Urinary bladder (tissue), 3 donors: ENCODE measurements at regions not wholly inside any gene's neighbourhood (a gene's known extent, or its start where the extent isn't known, plus 50 kb on each side); places are given as distances from the start of the nearest gene placed in this dataset.
"Not testable (repeated sequence)": the region's sequence is repeated elsewhere in the genome, so short reads cannot be mapped to it uniquely, and the experiment has no call there.

Source experiments
- DNase-seq: peaks from one replicate; pipeline ENCODE4 v3.0.0-alpha.2; 2015; ENCODE audit errors: extremely low spot score
- H3K27ac ChIP-seq: one replicate; pipeline ENCODE4 v1.5.1; 2013; ENCODE audit warnings: low read depth, mild to moderate bottlenecking, moderate library complexity
- H3K36me3 ChIP-seq: one replicate; pipeline ENCODE4 v1.6.1; 2013; ENCODE audit warnings: mild to moderate bottlenecking, moderate library complexity; ENCODE audit not compliant: insufficient read depth
- H3K4me1 ChIP-seq: one replicate; pipeline ENCODE4 v1.6.1; 2013; ENCODE audit warnings: mild to moderate bottlenecking, moderate library complexity; ENCODE audit not compliant: insufficient read depth
- H3K4me3 ChIP-seq: one replicate; pipeline ENCODE4 v1.5.1; 2013; ENCODE audit warnings: low read depth, low read length
- WGBS: extraction: QIAGEN DNeasy Blood & Tissue Kit; methylation state at CpG from one replicate; pipeline ENCODE4 v1.1.7; 2013; 5-methylcytosine and 5-hydroxymethylcytosine counted together
- donor health status: healthy with polysubstance abuse.
- donor health status: healthy.

DNA sequence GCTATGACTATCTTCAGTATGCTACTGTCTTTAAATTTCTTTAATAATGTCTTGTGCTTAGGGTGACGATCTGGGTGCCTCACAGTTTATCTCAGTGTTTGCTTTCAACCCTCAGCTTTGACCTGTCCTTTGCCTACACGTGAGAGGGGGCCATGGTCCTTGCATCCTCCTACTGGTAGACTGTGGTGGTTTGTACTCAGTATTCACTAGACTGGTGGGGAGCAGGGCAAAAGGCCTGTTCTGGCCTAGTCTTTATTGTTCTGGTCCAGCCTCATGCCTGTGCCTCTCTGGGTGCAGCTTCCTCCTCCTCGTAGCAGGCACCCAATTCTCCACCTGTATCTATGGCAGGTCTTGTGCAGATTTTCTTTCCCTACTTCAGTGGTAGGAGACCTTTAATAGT is 354.9 kb downstream of the CD109 start:
- Histone ChIP-seq H3K4me3 (no peak overlapping the region), H3K36me3 (no peaks in the 10 kb centered on the region), H3K27ac (no peak overlapping the region), H3K4me1 (no peaks in the 10 kb centered on the region)
- 75% methylated on average over 3 of the region's 3 CpGs for WGBS
- no peak for DNase-seq

DNA sequence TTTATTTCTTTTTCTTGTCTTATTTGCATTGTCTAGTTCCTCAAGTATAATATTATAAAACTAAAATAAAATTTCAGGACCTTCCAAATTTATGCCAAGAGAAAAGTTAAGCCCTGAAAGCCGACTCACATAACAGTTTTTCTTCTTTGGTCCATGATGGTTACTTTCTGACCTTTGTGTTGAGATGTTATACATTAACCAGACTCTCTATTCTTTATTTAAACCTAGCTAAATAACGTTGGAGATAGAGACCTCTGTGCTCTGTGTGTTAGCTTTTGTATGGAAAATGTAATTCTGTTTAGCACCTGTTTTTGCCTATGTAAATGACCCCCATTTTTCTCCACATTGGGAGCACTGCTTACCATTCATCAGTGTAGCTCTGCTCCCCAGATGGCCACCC is 352.4 kb downstream of the CD109 start:
- Histone ChIP-seq H3K27ac (no peak overlapping the region), H3K36me3 (no peaks in the 10 kb centered on the region), H3K4me3 (no peak overlapping the region), H3K4me1 (no peaks in the 10 kb centered on the region)
- WGBS = 50% methylated on average over 2 of the region's 2 CpGs
- no peak for DNase-seq

DNA sequence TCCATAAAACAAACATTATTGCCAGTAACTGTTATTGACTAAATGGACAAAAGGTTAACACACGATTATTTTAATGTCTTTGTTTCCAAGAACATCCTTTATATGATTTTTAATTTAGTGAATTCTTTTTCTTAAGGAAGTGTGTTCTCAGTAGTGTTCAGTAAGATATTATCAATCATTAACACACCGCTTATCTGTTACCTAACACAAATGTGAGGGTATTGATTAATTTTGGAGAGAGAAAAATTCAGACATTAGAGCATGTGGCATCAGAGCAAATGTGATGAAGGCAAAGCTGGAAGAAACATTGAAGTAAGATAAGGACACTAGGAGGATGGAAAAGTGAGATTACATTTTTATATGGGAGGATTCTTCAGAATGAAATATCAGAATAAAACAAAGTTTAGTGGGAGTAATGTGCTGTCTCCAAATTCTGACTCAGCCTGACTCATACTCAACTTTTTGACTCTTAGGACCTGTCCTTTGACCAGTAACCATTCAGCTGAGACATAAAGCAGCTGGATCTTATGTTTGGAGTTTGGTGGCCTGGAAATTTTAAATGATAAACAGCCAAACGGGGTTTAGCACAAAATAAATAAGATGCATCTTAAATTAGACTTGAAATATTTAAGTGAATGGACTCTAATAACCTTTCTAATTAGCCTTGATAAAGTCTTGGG is 348.6 kb downstream of the CD109 start:
- WGBS = 68% methylated on average over 3 of the region's 3 CpGs
- Histone ChIP-seq H3K4me1 (no peaks in the 10 kb centered on the region), H3K27ac (no peak overlapping the region), H3K36me3 (no peaks in the 10 kb centered on the region), H3K4me3 (no peak overlapping the region)
- DNase-seq = no peak

DNA sequence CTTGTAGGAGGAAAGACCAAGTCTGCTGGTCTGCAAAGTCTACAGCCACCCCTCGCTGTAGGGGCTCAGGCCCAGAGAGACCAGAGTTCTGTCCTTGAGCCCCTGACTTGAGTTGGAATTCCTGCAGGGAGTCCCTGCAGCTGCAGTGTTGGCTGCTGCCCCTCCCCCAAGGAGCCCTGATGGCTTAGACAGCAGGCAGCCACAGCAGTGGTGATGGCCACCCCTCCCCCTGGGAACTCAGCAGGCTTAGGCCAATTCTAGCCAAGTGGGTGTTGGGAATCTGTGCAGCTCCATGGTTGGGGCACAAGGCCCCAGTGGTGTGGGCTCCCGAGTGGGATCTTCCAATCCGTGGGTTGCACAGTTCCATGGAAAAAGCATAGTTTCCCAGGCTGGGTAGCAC is 345.4 kb downstream of the CD109 start:
- 82% methylated on average over 3 of the region's 3 CpGs for WGBS
- no peaks in the 10 kb centered on the region for H3K4me1 ChIP-seq
- H3K4me3 ChIP-seq = no peak overlapping the region
- H3K36me3 ChIP-seq = no peaks in the 10 kb centered on the region
- DNase-seq = no peak
- no peak overlapping the region for H3K27ac ChIP-seq

DNA sequence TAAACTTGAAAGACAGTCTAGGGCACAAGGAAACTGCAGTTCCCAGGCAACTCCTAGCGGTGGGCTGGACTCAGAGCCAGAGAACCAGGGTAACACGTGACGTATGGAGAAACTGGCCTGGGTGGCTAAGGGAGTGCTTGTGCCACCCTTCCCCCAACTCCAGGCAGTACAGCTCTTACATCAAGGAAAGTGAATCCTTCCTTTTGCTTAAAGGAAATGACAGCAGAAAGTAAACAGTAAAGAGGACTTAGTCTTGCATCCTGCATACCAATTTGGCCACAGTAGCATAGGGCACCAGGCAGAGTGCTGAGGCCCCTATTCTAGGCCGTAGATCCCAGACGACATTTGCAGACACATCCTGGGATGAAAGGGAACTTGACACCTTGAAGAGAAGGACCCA is 322.8 kb downstream of the CD109 start:
- H3K27ac ChIP-seq = no peak overlapping the region
- no peaks in the 10 kb centered on the region for H3K4me1 ChIP-seq

DNA sequence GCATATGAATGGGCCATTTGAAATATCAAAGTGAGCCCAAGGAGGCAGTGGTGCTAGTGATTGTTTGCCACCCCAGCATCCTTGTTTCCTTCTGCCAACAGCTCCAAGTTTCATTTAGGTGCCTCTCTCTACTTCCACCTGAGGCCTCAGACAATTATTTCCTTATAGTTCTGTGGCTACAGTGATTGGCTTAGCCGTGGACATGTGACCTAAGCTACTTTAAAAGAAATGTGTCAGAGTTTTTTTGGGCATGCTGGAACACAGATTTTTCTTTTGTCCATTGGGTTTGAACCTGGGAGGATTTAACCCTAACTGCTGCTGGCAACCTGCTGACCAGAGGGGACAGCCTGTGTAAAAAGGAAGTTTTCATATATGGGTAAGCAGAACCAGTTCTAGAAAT is 319.4 kb downstream of the CD109 start:
- 61% methylated on average over 1 of the region's 1 CpG for WGBS
- DNase-seq = no peak
- H3K4me3 ChIP-seq = no peak overlapping the region
- H3K4me1 ChIP-seq = no peaks in the 10 kb centered on the region
- no peaks in the 10 kb centered on the region for H3K36me3 ChIP-seq
- no peak overlapping the region for H3K27ac ChIP-seq

More for the DNA sequence above, 322.8 kb downstream of the CD109 start:
- no peak overlapping the region for H3K4me3 ChIP-seq
- no peaks in the 10 kb centered on the region for H3K36me3 ChIP-seq
- no peak for DNase-seq
- WGBS = 72% methylated on average over 5 of the region's 5 CpGs

DNA sequence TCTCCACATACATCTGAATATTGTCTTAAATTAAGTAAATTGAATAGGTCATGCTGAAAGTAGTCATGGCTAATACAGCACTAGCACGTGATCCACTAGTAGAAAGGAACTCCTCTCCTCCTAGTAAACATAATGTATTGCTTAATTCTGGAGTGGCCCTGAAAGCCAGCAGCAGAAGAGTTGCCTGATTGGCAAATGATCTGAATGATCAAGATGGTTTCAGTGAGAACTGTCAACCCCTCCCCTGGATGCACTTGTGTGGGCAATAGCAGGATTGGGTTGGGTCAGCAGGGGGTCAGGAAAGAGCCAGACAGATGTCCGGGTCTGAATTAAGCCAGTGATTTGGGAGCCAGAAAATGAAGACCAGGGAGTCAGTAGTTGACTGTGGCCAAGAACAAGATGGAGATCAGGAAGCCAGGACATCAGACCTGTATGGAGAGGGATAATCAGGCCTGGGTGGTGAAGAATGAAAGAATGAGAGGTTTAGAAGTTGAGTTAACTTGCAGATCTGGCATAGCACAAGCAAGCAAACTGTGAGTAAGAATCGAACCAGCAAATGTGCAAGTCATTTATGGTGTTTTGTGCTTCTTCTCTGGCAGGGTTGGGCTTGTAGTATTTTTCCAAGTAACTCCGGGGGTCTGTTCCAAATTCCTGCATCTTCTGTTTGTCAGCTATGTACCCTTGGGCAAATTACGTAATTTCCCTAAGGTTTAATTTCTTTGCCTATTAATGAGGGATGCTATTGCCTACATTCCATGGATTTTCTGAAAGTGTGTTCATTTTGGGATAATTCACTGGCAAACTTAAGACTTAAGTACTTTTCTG is 304.9 kb downstream of the CD109 start:
- no peak overlapping the region for H3K27ac ChIP-seq
- H3K36me3 ChIP-seq = no peaks in the 10 kb centered on the region
- no peak overlapping the region for H3K4me3 ChIP-seq
- WGBS = 73% methylated on average over 5 of the region's 5 CpGs
- H3K4me1 ChIP-seq = no peaks in the 10 kb centered on the region
- DNase-seq = no peak

DNA sequence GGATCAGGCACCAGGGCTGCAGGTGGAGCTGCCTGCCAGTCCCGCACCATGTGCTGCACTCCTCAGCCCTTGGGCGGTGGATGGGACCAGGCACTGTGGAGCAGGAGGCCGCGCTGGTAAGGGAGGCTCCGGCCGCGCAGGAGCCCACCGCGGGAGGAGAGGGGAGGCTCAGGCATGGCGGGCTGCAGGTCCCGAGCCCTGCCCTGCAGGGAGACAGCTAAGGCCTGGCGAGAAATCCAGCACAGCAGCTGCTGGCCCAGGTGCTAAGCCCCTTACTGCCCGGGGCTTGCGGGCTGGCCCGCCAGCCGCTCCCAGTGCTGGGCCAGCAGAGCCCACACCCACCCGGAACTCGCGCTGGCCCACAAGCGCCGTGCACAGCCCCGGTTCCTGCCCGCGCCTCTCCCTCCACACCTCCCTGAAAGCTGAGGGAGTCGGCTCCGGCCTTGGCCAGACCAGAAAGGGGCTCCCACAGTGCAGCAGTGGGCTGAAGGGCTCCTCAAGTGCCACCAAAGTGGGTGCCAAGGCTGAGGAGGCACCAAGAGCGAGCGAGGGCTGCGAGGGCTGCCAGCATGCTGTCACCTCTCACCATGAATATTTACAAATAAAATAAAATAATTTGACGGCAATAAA is 294.7 kb downstream of the CD109 start:
- not testable (repeated sequence) for DNase-seq, H3K36me3 ChIP-seq, H3K27ac ChIP-seq, H3K4me1 ChIP-seq, H3K4me3 ChIP-seq
- 97% methylated on average over 30 of the region's 30 CpGs for WGBS

DNA sequence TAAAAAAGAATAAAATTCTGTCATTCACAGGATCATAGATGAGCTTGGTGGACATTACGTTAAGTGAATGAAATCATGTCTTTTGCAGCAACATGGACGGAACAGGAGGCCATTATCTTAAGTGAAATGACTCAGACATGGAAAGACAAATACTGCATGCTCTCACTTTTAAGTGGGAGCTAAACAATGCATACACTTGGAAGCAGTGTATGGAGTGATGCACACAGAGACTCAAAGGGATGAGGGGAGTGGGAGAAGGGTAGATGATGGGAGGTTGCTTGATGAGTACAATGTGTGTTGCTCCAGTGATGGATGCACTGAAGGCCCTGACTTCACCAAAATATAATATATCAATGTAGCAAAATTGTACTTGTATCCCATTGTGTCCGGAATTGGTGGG is 293.4 kb downstream of the CD109 start:
- no peak for DNase-seq
- no peak overlapping the region for H3K4me3 ChIP-seq
- no peaks in the 10 kb centered on the region for H3K36me3 ChIP-seq
- H3K27ac ChIP-seq = no peak overlapping the region
- 92% methylated on average over 3 of the region's 3 CpGs for WGBS
- no peaks in the 10 kb centered on the region for H3K4me1 ChIP-seq

DNA sequence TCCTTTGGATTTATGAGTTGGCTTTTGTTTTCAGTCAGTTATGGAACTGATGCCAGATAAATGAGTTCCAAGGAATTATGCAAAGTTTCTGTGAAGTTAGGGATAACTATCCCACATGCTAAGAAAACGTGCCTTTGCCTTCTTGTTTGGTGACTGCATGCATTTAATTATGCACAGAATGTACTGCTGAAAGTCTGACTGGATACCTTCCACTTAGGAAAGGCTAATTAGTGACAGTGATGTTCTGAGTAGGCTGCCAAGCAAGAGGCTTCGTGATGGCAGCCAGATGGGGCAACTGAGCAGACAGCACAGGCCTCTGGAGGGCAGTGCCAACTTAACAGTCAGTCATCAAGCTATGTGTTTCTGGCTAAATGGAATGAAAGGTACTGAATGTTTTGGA is 289.9 kb downstream of the CD109 start:
- H3K27ac ChIP-seq = no peak overlapping the region
- no peaks in the 10 kb centered on the region for H3K4me1 ChIP-seq
- DNase-seq = no peak
- no peak overlapping the region for H3K4me3 ChIP-seq
- no peaks in the 10 kb centered on the region for H3K36me3 ChIP-seq
- 29% methylated on average over 2 of the region's 2 CpGs for WGBS

DNA sequence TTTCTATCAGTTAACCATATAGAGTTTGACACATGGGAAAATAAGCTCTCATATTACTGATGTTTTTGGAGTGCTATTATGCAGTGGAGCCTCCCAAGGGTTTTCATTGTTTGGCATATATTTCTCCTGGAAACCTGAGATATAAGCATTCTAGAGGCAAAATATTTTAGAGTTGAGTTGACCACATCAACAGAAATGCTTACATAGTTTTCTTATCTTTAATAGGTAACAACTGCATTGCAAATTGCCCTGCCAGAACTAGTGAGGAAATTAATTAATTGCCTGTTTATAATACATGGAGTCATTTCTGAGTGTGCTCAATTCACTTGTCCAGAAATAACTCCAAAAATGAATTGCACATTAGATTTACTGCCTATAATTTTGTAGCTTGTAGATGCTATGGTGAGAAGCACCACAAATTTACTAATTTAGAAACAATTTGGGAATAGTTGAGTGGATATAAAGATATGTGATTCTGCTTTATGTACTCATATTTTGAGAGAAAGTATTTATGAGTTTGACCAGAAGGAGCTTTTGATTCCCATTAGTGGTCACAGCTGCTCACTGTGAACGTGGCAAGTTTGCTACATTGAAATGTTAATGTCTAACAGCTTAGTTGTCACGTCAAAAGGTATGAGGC is 288.7 kb downstream of the CD109 start:
- Histone ChIP-seq H3K27ac (no peak overlapping the region), H3K4me3 (no peak overlapping the region), H3K36me3 (no peaks in the 10 kb centered on the region), H3K4me1 (no peaks in the 10 kb centered on the region)
- DNase-seq = no peak
- 53% methylated on average over 2 of the region's 2 CpGs for WGBS

DNA sequence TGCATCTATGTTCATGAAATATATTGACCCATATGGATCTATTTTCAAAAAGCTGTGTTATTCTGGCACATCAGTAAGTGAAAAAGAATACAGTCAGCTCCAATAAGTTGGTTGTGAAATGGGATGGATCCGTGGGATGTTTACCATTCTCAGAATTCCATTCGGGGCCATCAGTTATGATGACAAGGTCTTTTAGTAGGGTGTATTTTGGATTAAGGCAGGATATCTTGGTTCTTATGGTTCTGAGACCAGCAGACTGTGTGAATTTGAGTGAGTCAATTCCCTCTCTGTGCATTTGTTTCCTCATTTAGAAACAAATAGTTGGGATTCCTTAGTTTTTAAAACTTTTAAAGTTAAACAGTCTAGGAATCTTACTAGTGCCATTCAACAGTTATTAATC is 287.4 kb downstream of the CD109 start:
- Histone ChIP-seq H3K4me3 (no peak overlapping the region), H3K36me3 (no peaks in the 10 kb centered on the region), H3K27ac (no peak overlapping the region), H3K4me1 (no peaks in the 10 kb centered on the region)
- 62% methylated on average over 2 of the region's 2 CpGs for WGBS
- DNase-seq = no peak

DNA sequence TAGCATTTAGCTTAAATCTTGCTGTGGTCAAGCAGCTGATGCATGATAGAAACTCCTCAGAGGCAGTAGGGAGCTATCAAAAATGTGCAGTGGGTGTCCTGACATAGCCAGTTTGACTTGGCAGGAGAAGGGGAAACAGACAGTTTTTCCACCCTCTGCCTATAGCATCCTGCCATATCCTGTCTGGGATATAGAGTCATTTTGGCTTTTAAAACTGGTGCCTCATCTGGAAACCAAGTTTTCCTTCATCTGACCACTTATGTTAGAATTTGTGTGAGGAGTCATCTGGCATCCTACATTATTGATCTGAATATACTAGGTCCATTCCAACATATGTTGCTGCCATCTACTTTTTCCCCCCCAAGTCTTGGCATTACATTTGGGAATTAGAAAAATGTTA is 284.1 kb downstream of the CD109 start:
- H3K4me1 ChIP-seq = no peaks in the 10 kb centered on the region
- no peak for DNase-seq
- no peak overlapping the region for H3K27ac ChIP-seq
- H3K36me3 ChIP-seq = no peaks in the 10 kb centered on the region
- H3K4me3 ChIP-seq = no peak overlapping the region

DNA sequence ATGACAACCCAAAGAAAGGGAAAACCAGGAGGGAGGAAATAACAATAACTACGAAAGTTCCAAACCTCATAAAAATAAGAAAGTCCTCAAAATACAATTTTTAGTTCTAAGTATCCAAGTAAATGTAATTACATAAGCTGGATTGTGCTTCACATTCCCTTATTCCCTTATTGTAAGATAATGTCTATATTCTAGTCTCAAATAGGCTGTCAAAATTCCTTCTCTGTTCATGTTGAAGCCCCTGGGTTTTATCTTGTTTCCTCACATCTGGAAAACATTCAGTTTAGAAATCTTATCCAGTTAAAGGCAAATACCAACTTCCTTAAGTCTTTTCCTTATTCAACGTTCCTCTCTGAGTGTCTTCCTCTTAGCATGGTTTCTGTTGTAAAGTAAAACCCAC is 282.3 kb downstream of the CD109 start:
- H3K4me1 ChIP-seq = no peaks in the 10 kb centered on the region
- 47% methylated on average over 2 of the region's 2 CpGs for WGBS
- H3K27ac ChIP-seq = no peak overlapping the region
- no peak for DNase-seq
- H3K4me3 ChIP-seq = no peak overlapping the region
- no peaks in the 10 kb centered on the region for H3K36me3 ChIP-seq
